HepG2 (cell line): ENCODE measurements at regions not wholly inside any gene's neighbourhood (a gene's known extent, or its start where the extent isn't known, plus 50 kb on each side); places are given as distances from the start of the nearest gene placed in this dataset.

Experiments used
- AGO2 ChIP-seq: fragments of 200-400 bp; formaldehyde crosslinking; optimal IDR thresholded peaks from 2 replicates; pipeline ENCODE3; 2017; ENCODE audit warnings: mild to moderate bottlenecking, low read depth, low read length, moderate library complexity
- ATF7 ChIP-seq, 2 experiments: fragments of 450-650 bp in 1 of 2; sonication (generic) in 1 of 2; formaldehyde crosslinking in 1 of 2; IDR thresholded peaks; 2 replicates each; pipeline versions ENCODE4 v1.4.0 to v1.6.1; 2016 to 2020; ENCODE audit warnings: antibody characterized with exemption in 1 of 2, mild to moderate bottlenecking in 1 of 2, missing genetic modification reagents in 1 of 2
- DNMT1 ChIP-seq: sonication (generic); formaldehyde crosslinking; IDR thresholded peaks from 2 replicates; pipeline ENCODE4 v1.5.1; 2020; ENCODE audit warnings: mild to moderate bottlenecking, missing genetic modification reagents
- NPAS2 ChIP-seq: sonication (generic); formaldehyde crosslinking; IDR thresholded peaks from 2 replicates; pipeline ENCODE4 v1.8.0; 2022; ENCODE audit warnings: mild to moderate bottlenecking, missing genetic modification reagents, borderline replicate concordance
- ZBTB10 ChIP-seq: sonication (generic); formaldehyde crosslinking; IDR thresholded peaks from 2 replicates; pipeline ENCODE4 v1.4.0; 2020; ENCODE audit warnings: missing genetic modification reagents, borderline replicate concordance
- ZNF333 ChIP-seq: sonication (generic); formaldehyde crosslinking; IDR thresholded peaks from 2 replicates; pipeline ENCODE4 v1.4.0; 2020; ENCODE audit warnings: mild to moderate bottlenecking, missing genetic modification reagents, borderline replicate concordance
- TF ChIP-seq, protein P1 (sequence below): sonication (generic); formaldehyde crosslinking; IDR thresholded peaks from 2 replicates; pipeline ENCODE4 v1.4.0; 2020; ENCODE audit warnings: missing genetic modification reagents
- TF ChIP-seq, protein P2 (sequence below): sonication (generic); formaldehyde crosslinking; IDR thresholded peaks from 2 replicates; pipeline ENCODE4 v1.4.0; 2020; ENCODE audit warnings: mild to moderate bottlenecking, missing genetic modification reagents
- TF ChIP-seq, protein P3 (sequence below), 2 experiments: sonication (generic) in 1 of 2; formaldehyde crosslinking in 1 of 2; IDR thresholded peaks; 2 replicates each; pipeline versions ENCODE4 v1.4.0 to v1.6.1; 2016 to 2020; ENCODE audit warnings: borderline replicate concordance in 1 of 2, low read depth in 1 of 2, mild to moderate bottlenecking in 1 of 2, missing genetic modification reagents in 1 of 2

GRCh38 chr16:10297341-10298006 lies 88.4 kb upstream of the ATF7IP2 start (continued):
- TF ChIP-seq ZNF333 (CRISPR knock-in tag) (no peak), ATF7 (IDR thresholded peaks at IDR 0.05) (no peak), ATF7 (CRISPR knock-in tag; IDR thresholded peaks at IDR 0.05) (0 out of 2 replicates have a peak, but pooled peaks have one; percentile 28), NPAS2 (CRISPR knock-in tag) (no peak), AGO2 (no peak), ZBTB10 (CRISPR knock-in tag) (no peak), DNMT1 (no peak)
- TF ChIP-seq, protein P1, sequence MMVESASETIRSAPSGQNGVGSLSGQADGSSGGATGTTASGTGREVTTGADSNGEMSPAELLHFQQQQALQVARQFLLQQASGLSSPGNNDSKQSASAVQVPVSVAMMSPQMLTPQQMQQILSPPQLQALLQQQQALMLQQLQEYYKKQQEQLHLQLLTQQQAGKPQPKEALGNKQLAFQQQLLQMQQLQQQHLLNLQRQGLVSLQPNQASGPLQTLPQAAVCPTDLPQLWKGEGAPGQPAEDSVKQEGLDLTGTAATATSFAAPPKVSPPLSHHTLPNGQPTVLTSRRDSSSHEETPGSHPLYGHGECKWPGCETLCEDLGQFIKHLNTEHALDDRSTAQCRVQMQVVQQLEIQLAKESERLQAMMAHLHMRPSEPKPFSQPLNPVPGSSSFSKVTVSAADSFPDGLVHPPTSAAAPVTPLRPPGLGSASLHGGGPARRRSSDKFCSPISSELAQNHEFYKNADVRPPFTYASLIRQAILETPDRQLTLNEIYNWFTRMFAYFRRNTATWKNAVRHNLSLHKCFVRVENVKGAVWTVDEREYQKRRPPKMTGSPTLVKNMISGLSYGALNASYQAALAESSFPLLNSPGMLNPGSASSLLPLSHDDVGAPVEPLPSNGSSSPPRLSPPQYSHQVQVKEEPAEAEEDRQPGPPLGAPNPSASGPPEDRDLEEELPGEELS (CRISPR knock-in tag): peak; percentile 45; the same call in 1 of the 2 replicates
- TF ChIP-seq, protein P2, sequence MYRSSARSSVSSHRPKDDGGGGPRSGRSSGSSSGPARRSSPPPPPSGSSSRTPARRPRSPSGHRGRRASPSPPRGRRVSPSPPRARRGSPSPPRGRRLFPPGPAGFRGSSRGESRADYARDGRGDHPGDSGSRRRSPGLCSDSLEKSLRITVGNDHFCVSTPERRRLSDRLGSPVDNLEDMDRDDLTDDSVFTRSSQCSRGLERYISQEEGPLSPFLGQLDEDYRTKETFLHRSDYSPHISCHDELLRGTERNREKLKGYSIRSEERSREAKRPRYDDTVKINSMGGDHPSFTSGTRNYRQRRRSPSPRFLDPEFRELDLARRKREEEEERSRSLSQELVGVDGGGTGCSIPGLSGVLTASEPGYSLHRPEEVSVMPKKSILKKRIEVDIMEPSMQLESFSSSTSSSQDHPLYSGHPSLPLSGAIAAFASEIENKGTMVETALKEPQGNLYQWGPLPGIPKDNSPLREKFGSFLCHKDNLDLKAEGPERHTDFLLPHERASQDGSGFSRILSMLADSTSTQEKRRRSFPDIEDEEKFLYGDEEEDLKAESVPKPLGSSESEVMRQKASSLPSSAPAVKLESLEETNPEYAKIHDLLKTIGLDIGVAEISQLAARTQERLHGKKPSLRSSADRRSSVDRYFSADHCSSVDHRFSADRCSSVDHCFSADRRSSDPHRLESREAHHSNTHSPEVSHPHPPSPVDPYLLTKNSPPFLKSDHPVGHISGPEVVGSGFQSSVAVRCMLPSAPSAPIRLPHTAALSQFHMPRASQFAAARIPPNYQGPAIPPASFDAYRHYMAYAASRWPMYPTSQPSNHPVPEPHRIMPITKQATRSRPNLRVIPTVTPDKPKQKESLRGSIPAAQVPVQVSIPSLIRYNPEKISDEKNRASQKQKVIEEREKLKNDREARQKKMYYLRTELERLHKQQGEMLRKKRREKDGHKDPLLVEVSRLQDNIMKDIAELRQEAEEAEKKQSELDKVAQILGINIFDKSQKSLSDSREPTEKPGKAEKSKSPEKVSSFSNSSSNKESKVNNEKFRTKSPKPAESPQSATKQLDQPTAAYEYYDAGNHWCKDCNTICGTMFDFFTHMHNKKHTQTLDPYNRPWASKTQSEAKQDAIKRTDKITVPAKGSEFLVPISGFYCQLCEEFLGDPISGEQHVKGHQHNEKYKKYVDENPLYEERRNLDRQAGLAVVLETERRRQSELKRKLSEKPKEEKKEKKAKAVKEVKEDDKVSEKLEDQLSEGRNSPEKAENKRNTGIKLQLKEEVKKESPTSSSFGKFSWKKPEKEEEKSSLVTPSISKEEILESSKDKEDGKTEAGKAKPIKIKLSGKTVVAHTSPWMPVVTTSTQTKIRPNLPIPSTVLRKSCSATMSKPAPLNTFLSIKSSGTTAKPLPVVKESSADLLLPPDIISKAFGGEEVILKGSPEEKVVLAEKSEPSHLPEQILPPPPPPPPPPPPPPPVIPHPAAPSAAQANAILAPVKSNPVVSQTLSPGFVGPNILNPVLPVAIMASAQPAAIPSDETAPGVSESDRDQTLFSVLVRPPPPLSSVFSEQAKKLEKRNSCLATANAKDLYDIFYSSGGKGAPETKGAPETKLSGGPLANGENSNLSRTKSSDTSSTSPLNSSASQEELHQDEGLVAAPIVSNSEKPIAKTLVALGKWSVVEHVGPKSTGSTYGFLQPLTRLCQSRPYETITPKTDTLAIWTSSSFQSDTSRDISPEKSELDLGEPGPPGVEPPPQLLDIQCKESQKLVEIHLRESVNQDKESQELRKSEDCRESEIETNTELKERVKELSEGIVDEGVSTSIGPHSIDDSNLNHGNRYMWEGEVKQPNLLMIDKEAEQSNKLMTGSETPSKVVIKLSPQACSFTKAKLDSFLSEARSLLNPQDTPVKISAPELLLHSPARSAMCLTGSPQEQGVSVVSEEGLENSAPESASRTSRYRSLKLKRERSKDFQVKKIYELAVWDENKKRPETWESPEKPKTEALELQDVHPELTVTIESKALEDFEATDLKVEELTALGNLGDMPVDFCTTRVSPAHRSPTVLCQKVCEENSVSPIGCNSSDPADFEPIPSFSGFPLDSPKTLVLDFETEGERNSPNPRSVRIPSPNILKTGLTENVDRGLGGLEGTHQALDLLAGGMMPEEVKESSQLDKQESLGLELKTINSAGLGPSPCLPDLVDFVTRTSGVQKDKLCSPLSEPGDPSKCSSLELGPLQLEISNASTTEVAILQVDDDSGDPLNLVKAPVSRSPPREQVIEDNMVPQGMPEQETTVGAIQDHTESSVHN (CRISPR knock-in tag): 0 out of 2 replicates have a peak, but pooled peaks have one; percentile 22
- TF ChIP-seq, protein P3, sequence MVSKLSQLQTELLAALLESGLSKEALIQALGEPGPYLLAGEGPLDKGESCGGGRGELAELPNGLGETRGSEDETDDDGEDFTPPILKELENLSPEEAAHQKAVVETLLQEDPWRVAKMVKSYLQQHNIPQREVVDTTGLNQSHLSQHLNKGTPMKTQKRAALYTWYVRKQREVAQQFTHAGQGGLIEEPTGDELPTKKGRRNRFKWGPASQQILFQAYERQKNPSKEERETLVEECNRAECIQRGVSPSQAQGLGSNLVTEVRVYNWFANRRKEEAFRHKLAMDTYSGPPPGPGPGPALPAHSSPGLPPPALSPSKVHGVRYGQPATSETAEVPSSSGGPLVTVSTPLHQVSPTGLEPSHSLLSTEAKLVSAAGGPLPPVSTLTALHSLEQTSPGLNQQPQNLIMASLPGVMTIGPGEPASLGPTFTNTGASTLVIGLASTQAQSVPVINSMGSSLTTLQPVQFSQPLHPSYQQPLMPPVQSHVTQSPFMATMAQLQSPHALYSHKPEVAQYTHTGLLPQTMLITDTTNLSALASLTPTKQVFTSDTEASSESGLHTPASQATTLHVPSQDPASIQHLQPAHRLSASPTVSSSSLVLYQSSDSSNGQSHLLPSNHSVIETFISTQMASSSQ (IDR thresholded peaks at IDR 0.05; ENCODE audit: low read depth): peak; percentile 87
- TF ChIP-seq, protein P3 (CRISPR knock-in tag; IDR thresholded peaks at IDR 0.05; ENCODE audit: borderline replicate concordance): peak; percentile 94
